ENCODE measurements at regions not wholly inside any gene's neighbourhood (a gene's known extent, or its start where the extent isn't known, plus 50 kb on each side); places are given as distances from the start of the nearest gene placed in this dataset.

- no peaks in the 10 kb centered on the region for H3K27me3 Mint-ChIP-seq
- H3K9me3 Mint-ChIP-seq: no peaks in the 10 kb centered on the region
- ATAC-seq (no peak), DNase-seq (no peak)
- no peaks in the 10 kb centered on the region for H3K4me1 Mint-ChIP-seq
- no peak overlapping the region for H3K27ac Mint-ChIP-seq
- no peak overlapping the region for H3K4me3 Mint-ChIP-seq
These were observed 130.1 kb upstream of the CCDC54 start for GRCh38 chr3:107247116-107247515.

- no peak overlapping the region for H3K27ac Mint-ChIP-seq
- no peak overlapping the region for H3K4me3 Mint-ChIP-seq
- H3K27me3 Mint-ChIP-seq: no peaks in the 10 kb centered on the region
- no peak for DNase-seq
- H3K9me3 Mint-ChIP-seq: no peaks in the 10 kb centered on the region
- no peak for ATAC-seq
- no peaks in the 10 kb centered on the region for H3K4me1 Mint-ChIP-seq
These were observed 128.1 kb upstream of the CCDC54 start for GRCh38 chr3:107249132-107249531.

GRCh38 chr3:107250221-107250620 is 127.0 kb upstream of the CCDC54 start:
- no peaks in the 10 kb centered on the region for H3K4me1 Mint-ChIP-seq
- no peak for ATAC-seq
- no peak for DNase-seq
- H3K4me3 Mint-ChIP-seq: no peak overlapping the region
- H3K27me3 Mint-ChIP-seq: no peaks in the 10 kb centered on the region
- no peaks in the 10 kb centered on the region for H3K9me3 Mint-ChIP-seq
- no peak overlapping the region for H3K27ac Mint-ChIP-seq

DNA sequence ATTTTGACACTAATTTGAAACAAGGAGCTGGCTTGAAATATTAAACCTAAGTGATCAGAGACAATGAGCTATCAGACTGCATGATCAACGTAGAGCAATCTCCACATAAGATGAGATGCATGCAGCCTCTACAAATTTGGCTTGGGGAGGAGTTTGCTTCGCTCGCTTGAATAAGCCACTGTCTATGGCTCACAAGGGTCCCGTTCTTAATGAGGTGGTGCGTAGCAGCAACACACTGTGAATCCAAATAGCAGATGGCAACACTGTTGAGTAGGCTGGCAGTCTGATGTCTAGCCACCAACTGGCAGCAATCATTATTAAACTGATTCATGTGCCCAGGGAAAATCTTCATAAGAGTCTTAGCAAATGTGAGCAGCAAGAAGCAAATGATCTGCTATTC is 125.4 kb upstream of the CCDC54 start:
- no peak overlapping the region for H3K27ac Mint-ChIP-seq
- H3K27me3 Mint-ChIP-seq: no peaks in the 10 kb centered on the region
- ATAC-seq (no peak), DNase-seq (no peak)
- H3K4me3 Mint-ChIP-seq: no peak overlapping the region
- H3K9me3 Mint-ChIP-seq: no peaks in the 10 kb centered on the region
- no peaks in the 10 kb centered on the region for H3K4me1 Mint-ChIP-seq

- H3K27me3 Mint-ChIP-seq: no peaks in the 10 kb centered on the region
- no peak for ATAC-seq
- DNase-seq: no peak
- H3K9me3 Mint-ChIP-seq: no peaks in the 10 kb centered on the region
- H3K4me3 Mint-ChIP-seq: no peak overlapping the region
- no peak overlapping the region for H3K27ac Mint-ChIP-seq
- H3K4me1 Mint-ChIP-seq: no peaks in the 10 kb centered on the region
These were observed 120.3 kb upstream of the CCDC54 start for GRCh38 chr3:107256963-107257362.

GRCh38 chr3:107258300-107258699 is 118.9 kb upstream of the CCDC54 start:
- H3K27ac Mint-ChIP-seq: peak overlapping the region in 1 of 2 donors; percentile 5
- ATAC-seq: no peak
- no peaks in the 10 kb centered on the region for H3K9me3 Mint-ChIP-seq
- no peak for DNase-seq
- H3K4me1 Mint-ChIP-seq: no peaks in the 10 kb centered on the region
- H3K4me3 Mint-ChIP-seq: no peak overlapping the region
- H3K27me3 Mint-ChIP-seq: no peaks in the 10 kb centered on the region

DNA sequence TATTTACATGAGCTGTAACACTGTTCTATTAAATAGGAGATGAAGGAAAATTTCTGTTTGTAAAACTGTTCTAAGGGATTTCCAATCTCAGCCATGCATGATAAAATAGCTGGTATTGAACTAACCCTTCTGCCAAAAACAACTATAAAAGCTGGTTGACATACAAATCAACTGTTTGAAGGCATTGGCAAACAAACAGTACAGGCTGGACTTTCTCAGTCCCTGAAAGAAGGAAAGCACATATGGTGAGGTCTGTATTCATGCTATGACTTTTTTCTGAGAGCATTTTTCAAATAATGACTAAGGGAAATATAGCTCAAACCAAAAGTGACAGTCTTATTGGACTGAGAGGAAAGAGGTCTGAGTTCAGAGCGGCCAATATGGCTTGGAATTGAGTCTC is 117.0 kb upstream of the CCDC54 start:
- no peak overlapping the region for H3K4me3 Mint-ChIP-seq
- DNase-seq (no peak), ATAC-seq (no peak)
- no peaks in the 10 kb centered on the region for H3K4me1 Mint-ChIP-seq
- no peaks in the 10 kb centered on the region for H3K9me3 Mint-ChIP-seq
- no peak overlapping the region for H3K27ac Mint-ChIP-seq
- no peaks in the 10 kb centered on the region for H3K27me3 Mint-ChIP-seq

- Mint-ChIP-seq H3K4me3 (no peak overlapping the region), H3K4me1 (no peaks in the 10 kb centered on the region), H3K27me3 (no peaks in the 10 kb centered on the region), H3K27ac (no peak overlapping the region), H3K9me3 (no peaks in the 10 kb centered on the region)
- no peak for ATAC-seq
- DNase-seq: no peak
These were observed 113.8 kb upstream of the CCDC54 start for GRCh38 chr3:107263269-107264021.

DNA sequence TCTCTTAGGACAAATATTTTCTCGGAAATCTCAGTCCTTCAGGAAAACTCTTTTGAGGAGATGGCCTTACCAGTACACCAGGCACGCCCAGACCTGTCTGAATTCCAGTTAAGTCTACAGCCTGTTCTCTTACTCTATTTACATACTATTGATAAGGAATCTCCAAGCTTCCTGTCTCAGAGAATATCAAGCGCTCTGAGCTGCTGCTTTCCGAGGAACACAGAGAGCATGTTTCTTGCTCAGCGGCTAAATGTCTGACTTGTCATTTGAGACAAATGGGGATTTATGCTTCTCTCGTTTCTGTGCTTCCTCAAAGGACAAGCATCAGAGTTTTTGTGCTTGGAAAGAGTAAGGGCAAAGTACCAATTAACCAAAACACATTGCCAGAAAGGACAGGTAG is 112.4 kb upstream of the CCDC54 start:
- H3K27me3 Mint-ChIP-seq: no peaks in the 10 kb centered on the region
- no peaks in the 10 kb centered on the region for H3K4me1 Mint-ChIP-seq
- ATAC-seq: no peak

DNA sequence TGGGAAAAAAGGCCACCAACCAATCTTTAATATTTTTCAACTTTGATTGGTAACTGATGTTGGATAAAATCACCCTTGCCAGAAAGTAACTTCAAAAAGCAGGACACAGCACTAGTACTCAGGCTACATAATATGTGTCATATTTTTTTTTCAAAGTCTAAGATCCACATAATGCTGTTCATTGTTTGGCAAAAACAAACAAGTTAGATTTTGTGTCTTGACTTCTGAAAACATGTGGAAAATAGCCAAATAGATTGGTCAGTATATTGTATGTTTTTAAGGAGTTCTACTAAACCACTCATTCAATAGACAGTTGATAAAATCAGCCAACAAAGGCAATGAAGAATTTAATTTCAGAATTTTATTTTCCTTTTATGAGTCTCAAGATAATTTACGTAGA is 111.7 kb upstream of the CCDC54 start:
- Mint-ChIP-seq H3K4me3 (no peak overlapping the region), H3K27me3 (no peaks in the 10 kb centered on the region), H3K27ac (no peak overlapping the region), H3K4me1 (no peaks in the 10 kb centered on the region), H3K9me3 (no peaks in the 10 kb centered on the region)
- no peak for ATAC-seq
- no peak for DNase-seq

More for the DNA sequence above, 112.4 kb upstream of the CCDC54 start:
- Mint-ChIP-seq H3K27ac (no peak overlapping the region), H3K9me3 (no peaks in the 10 kb centered on the region), H3K4me3 (no peak overlapping the region)
- no peak for DNase-seq

DNA sequence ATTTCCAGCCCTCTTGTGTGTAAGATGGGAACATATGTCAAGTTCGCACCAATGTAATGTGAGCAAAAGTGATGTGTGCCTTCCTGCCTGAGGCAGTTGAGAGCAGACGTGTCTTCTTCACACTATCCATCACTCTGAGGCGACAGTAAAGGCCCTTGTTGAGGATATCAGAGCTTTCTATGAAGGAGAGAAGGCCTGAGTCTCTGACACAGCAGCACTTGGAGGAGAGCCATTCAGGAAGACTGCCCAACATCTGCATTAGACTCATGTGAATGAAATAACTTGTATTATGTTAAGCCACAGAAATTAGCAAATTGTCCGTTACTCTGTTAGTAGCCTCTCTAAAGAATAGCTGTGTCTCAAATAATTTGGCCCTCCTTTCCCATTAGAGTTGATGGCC is 108.8 kb upstream of the CCDC54 start:
- no peak overlapping the region for H3K27ac Mint-ChIP-seq
- H3K4me1 Mint-ChIP-seq: no peaks in the 10 kb centered on the region
- H3K4me3 Mint-ChIP-seq: no peak overlapping the region

GRCh38 chr3:107269136-107269535 is 108.1 kb upstream of the CCDC54 start:
- no peaks in the 10 kb centered on the region for H3K4me1 Mint-ChIP-seq
- H3K4me3 Mint-ChIP-seq: no peak overlapping the region
- no peak overlapping the region for H3K27ac Mint-ChIP-seq
- H3K27me3 Mint-ChIP-seq: no peaks in the 10 kb centered on the region
- no peak for DNase-seq
- no peaks in the 10 kb centered on the region for H3K9me3 Mint-ChIP-seq
- ATAC-seq: no peak

More for the DNA sequence above, 108.8 kb upstream of the CCDC54 start:
- DNase-seq: no peak
- no peak for ATAC-seq
- no peaks in the 10 kb centered on the region for H3K27me3 Mint-ChIP-seq
- H3K9me3 Mint-ChIP-seq: no peaks in the 10 kb centered on the region

- H3K27ac Mint-ChIP-seq: no peak overlapping the region
- peaks cover 17% of the 10 kb centered on the region for H3K27me3 Mint-ChIP-seq
- DNase-seq (no peak), ATAC-seq (peak; percentile 60)
- H3K4me1 Mint-ChIP-seq: no peaks in the 10 kb centered on the region
- H3K9me3 Mint-ChIP-seq: no peaks in the 10 kb centered on the region
- no peak overlapping the region for H3K4me3 Mint-ChIP-seq
These were observed 105.4 kb upstream of the CCDC54 start for GRCh38 chr3:107271787-107272387.

GRCh38 chr3:107272471-107272870 is 104.8 kb upstream of the CCDC54 start:
- DNase-seq: no peak
- Mint-ChIP-seq H3K9me3 (no peaks in the 10 kb centered on the region), H3K27me3 (peaks cover 17% of the 10 kb centered on the region), H3K4me1 (no peaks in the 10 kb centered on the region), H3K4me3 (no peak overlapping the region), H3K27ac (no peak overlapping the region)
- no peak for ATAC-seq

DNA sequence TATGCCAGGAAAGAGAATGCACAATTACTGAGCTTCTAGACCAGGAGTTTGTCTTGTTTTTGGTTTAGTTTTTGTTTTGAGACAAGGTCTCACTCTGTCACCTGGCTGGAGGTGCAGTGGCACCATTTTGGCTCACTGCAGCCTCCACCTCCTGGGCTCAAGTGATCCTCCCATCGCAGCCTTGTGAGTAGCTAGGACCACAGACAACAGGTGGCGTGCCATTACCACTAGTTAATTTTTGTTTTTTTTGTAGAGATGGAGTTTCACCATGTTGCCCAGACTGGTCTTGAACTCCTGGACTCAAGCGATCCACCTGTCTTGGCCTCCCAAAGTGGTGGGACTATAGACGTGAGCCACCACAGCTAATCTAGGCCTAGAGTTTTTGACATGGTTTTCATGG is 104.4 kb upstream of the CCDC54 start:
- H3K27me3 Mint-ChIP-seq: peaks cover 17% of the 10 kb centered on the region
- no peak overlapping the region for H3K27ac Mint-ChIP-seq
- no peaks in the 10 kb centered on the region for H3K9me3 Mint-ChIP-seq
- no peaks in the 10 kb centered on the region for H3K4me1 Mint-ChIP-seq
- ATAC-seq (no peak), DNase-seq (no peak)
- no peak overlapping the region for H3K4me3 Mint-ChIP-seq

- no peaks in the 10 kb centered on the region for H3K9me3 Mint-ChIP-seq
- H3K27me3 Mint-ChIP-seq: peaks cover 17% of the 10 kb centered on the region
- no peak overlapping the region for H3K4me3 Mint-ChIP-seq
- DNase-seq: no peak
- no peak overlapping the region for H3K27ac Mint-ChIP-seq
- H3K4me1 Mint-ChIP-seq: no peaks in the 10 kb centered on the region
- ATAC-seq: no peak
These were observed 103.5 kb upstream of the CCDC54 start for GRCh38 chr3:107273771-107274170.

DNA sequence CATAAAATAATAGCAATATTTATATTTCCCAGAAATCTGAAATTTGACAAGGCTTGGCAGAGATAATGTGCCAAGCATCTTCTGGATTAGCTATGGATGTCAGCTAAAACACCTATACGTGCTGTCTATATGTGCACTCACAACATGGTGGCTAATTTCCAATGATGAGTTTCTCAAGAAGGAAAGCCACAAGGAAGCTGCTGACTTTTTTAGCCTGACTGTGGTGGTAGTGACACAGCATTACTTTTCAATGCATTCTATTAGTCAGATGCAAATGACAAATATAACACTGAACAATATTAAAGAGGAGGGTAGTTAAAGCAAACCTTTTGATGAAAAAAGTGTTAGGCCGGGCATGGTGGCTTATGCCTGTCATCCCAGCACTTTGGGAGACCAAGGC is 101.7 kb upstream of the CCDC54 start:
- H3K9me3 Mint-ChIP-seq: no peaks in the 10 kb centered on the region
- DNase-seq: no peak
- no peak overlapping the region for H3K4me3 Mint-ChIP-seq
- ATAC-seq: no peak
- H3K4me1 Mint-ChIP-seq: no peaks in the 10 kb centered on the region
- peaks cover 17% of the 10 kb centered on the region for H3K27me3 Mint-ChIP-seq
- no peak overlapping the region for H3K27ac Mint-ChIP-seq
